Breast epithelium (tissue), 3 donors: ENCODE measurements at regions not wholly inside any gene's neighbourhood (a gene's known extent, or its start where the extent isn't known, plus 50 kb on each side); places are given as distances from the start of the nearest gene placed in this dataset.

Experiments
- CTCF ChIP-seq, 3 donors: fragments of 450-650 bp; IDR thresholded peaks; one replicate each; pipeline ENCODE4 v1.5.1; 2016 to 2017; ENCODE audit warnings: antibody characterized with exemption in 3 of 3, mild to moderate bottlenecking in 3 of 3, moderate library complexity in 3 of 3
- POLR2A ChIP-seq: fragments of 450-650 bp; IDR thresholded peaks from one replicate; pipeline ENCODE4 v1.6.1; 2016; ENCODE audit warnings: antibody characterized with exemption, mild to moderate bottlenecking, moderate library complexity
- POLR2AphosphoS5 ChIP-seq, 3 donors: sonication (generic); formaldehyde crosslinking; IDR thresholded peaks; one replicate each; pipeline ENCODE4 v1.6.1; 2017; ENCODE audit warnings: antibody characterized with exemption in 3 of 3

DNA sequence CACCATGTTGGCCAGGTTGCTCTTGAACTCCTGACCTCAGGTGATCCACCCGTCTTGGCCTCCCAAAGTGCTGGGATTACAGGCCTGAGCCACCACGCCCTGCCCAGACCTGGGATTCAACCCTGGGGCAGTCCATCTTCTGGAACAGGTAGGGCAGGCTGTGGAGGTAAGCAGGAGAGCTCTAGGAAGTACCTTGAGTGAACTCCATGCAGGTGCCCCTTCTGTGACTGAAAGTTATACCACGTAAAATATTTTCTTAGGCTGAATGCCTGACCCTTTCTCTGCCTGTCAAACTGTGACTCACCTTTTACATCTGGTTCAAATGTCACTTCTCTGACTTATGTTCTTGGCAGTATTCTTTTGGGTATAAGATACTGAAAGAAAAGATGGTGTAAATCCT is 86.7 kb upstream of the ELAC2 start:
- TF ChIP-seq CTCF (IDR thresholded peaks at IDR 0.05) (no peak), POLR2AphosphoS5 (IDR thresholded peaks at IDR 0.05) (no peak), POLR2A (no peak)
